ENCODE measurements at regions not wholly inside any gene's neighbourhood (a gene's known extent, or its start where the extent isn't known, plus 50 kb on each side); places are given as distances from the start of the nearest gene placed in this dataset.

DNA sequence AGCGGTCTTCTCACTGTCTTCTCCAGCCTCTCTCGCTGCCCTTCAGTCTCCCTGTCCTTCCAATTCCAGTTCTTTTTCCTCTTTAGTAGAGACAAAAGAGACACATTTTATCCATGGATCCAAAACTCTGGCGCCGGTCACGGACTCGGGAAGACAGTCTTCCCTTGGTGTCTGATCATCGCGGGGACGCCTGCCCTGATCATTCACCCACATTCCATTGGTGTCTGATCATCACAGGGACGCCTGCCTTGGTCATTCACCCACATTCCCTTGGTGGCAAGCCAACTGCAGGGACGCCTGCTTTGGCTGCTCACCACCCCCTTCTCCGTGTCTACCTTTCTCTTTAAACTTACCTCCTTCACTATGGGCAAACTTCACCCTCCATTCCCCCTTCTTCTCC lies 619.5 kb downstream of the RERGL start:
- H3K9me3 ChIP-seq, result peaks cover 0 to 40% (median 5%) of the 10 kb centered on the region in 8 donors
- H3K27me3 ChIP-seq (replicated peaks in 1 of 7), result no peaks in the 10 kb centered on the region
- H3K36me3 ChIP-seq, result no peaks in the 10 kb centered on the region
- DNase-seq, result peak; percentile 33
- 87 to 93% (median 92%) methylated on average over 12 of the region's 12 CpGs for WGBS, 5 donors
- no peaks in the 10 kb centered on the region for H3K4me1 ChIP-seq
- H3K27ac ChIP-seq, result no peak overlapping the region
- intact Hi-C loops (cut with DNase I; ENCODE audit: low total_unique reads), result no loop called here
- no peak overlapping the region for H3K4me3 ChIP-seq
- no peak for TF ChIP-seq POLR2A (IDR thresholded peaks at IDR 0.05)

DNA sequence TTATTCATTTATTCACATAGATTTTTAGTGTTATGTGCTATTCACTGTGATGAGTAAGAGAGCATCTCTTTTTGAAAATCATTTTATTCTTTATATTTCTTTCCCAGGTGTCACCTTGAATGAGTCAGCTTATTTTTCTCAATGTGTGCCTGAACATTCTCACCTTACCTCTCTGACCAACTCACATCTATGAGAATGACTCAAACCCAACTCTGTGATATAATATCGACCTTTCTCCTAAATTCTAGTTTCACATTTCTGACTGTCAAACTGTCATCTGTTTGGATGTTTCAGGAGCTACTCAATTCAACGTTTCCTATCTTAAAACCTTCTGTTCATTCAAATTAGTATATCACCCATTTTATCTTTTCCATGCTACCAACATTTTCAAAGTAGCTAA lies 630.8 kb downstream of the RERGL start:
- no peak for DNase-seq
- no peaks in the 10 kb centered on the region for H3K36me3 ChIP-seq
- H3K9me3 ChIP-seq, result no peaks in the 10 kb centered on the region
- H3K4me1 ChIP-seq, result no peaks in the 10 kb centered on the region
- 55 to 71% (median 62%) methylated on average over 2 of the region's 2 CpGs for WGBS, 5 donors
- no peak overlapping the region for H3K27ac ChIP-seq
- intact Hi-C loops (cut with DNase I; ENCODE audit: low total_unique reads), result no loop called here
- H3K27me3 ChIP-seq (replicated peaks in 1 of 7), result no peaks in the 10 kb centered on the region
- no peak overlapping the region for H3K4me3 ChIP-seq
- TF ChIP-seq POLR2AphosphoS5 (IDR thresholded peaks at IDR 0.05), result no peak
- no peak for TF ChIP-seq POLR2A (IDR thresholded peaks at IDR 0.05)
- TF ChIP-seq, protein P1, sequence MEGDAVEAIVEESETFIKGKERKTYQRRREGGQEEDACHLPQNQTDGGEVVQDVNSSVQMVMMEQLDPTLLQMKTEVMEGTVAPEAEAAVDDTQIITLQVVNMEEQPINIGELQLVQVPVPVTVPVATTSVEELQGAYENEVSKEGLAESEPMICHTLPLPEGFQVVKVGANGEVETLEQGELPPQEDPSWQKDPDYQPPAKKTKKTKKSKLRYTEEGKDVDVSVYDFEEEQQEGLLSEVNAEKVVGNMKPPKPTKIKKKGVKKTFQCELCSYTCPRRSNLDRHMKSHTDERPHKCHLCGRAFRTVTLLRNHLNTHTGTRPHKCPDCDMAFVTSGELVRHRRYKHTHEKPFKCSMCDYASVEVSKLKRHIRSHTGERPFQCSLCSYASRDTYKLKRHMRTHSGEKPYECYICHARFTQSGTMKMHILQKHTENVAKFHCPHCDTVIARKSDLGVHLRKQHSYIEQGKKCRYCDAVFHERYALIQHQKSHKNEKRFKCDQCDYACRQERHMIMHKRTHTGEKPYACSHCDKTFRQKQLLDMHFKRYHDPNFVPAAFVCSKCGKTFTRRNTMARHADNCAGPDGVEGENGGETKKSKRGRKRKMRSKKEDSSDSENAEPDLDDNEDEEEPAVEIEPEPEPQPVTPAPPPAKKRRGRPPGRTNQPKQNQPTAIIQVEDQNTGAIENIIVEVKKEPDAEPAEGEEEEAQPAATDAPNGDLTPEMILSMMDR (IDR thresholded peaks at IDR 0.05 in 8 of 11, conservative IDR thresholded peaks at IDR 0.05 in 3 of 11), result no peak

DNA sequence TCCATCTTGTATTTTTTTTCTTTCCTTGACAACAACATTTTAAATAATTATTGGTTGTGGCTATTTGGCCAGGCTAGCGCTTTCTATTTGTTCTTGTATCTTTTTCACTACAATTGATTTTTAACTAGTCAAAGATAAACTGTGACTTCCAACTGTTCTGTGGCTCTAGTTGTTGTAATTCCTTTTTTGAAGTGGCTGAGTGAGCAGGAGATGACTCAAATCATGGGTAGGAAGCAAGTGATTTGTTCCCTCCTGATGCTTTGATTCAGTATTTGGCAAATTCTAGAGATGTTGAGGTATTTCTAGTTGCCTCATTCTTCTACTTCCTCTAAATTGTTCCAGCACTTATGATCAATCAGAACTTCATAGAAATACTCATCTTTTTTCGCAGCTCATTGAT lies 633.5 kb downstream of the RERGL start:
- peaks cover 0 to 9% (median 0%) of the 10 kb centered on the region in 8 donors for H3K9me3 ChIP-seq
- DNase-seq, result no peak
- H3K27me3 ChIP-seq (replicated peaks in 1 of 7), result no peaks in the 10 kb centered on the region
- TF ChIP-seq POLR2A (IDR thresholded peaks at IDR 0.05) (no peak), POLR2AphosphoS5 (IDR thresholded peaks at IDR 0.05) (no peak)
- TF ChIP-seq, protein P1 (IDR thresholded peaks at IDR 0.05 in 8 of 11, conservative IDR thresholded peaks at IDR 0.05 in 3 of 11), result no peak
- no peak overlapping the region for H3K27ac ChIP-seq
- H3K4me3 ChIP-seq, result no peak overlapping the region
- H3K36me3 ChIP-seq, result no peaks in the 10 kb centered on the region
- intact Hi-C loops (cut with DNase I; ENCODE audit: low total_unique reads), result no loop called here
- no peaks in the 10 kb centered on the region for H3K4me1 ChIP-seq
- 31 to 67% (median 49%) methylated on average over 2 of the region's 2 CpGs for WGBS, 5 donors

DNA sequence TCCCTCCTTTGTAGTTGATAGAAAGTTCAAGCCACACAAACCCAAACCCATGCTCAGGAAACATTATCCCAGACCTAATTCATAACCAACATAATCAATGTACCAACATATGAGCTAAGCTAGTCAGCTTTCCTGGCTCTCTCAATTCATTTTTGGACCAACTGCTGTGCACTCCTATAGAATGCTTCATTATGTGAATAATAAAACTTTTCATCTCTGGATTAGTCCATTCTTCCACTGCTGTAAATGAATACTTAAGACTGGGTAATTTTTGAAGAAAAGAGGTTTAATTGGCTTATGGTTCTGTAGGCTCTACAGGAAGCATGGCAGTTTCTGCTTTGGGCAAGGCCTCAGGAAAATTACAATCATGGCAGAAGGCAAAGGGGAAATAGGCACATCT lies 651.9 kb downstream of the RERGL start:
- TF ChIP-seq, protein P1 (IDR thresholded peaks at IDR 0.05 in 8 of 11, conservative IDR thresholded peaks at IDR 0.05 in 3 of 11), result no peak
- no peak for TF ChIP-seq POLR2AphosphoS5 (IDR thresholded peaks at IDR 0.05)
- no peak for TF ChIP-seq POLR2A (IDR thresholded peaks at IDR 0.05)

DNA sequence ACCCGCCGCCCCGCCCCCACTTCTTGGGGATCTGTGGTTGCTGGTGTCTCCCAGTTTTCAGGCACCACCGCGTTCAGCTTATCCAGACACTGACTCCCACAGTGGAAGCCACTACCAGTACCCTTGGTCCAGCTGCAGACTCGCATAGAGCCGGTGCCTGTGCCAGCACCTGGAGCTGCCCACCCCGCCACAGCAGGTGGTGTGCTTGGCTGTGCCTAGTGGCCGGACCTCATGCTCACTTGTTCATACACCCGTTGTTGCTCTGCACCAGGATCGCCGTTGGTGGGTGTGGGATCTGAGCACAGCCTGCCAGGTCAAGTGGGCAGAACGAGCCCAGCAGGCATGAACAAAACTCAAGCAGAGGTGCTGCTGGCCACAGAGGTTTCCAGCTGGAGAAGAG lies 673.2 kb downstream of the RERGL start:
- intact Hi-C loops (cut with DNase I; ENCODE audit: low total_unique reads), result no loop called here
- no peaks in the 10 kb centered on the region for H3K36me3 ChIP-seq
- no peak for DNase-seq
- H3K9me3 ChIP-seq, result peaks cover 0 to 33% (median 22%) of the 10 kb centered on the region in 8 donors
- H3K27me3 ChIP-seq (replicated peaks in 1 of 7), result no peaks in the 10 kb centered on the region
- H3K27ac ChIP-seq, result no peak overlapping the region
- no peak overlapping the region for H3K4me3 ChIP-seq
- WGBS, 5 donors, result 88 to 96% (median 93%) methylated on average over 13 of the region's 13 CpGs
- TF ChIP-seq, protein P1 (IDR thresholded peaks at IDR 0.05 in 8 of 11, conservative IDR thresholded peaks at IDR 0.05 in 3 of 11), result no peak
- TF ChIP-seq POLR2A (IDR thresholded peaks at IDR 0.05) (no peak), POLR2AphosphoS5 (IDR thresholded peaks at IDR 0.05) (no peak)
- no peaks in the 10 kb centered on the region for H3K4me1 ChIP-seq

More for the DNA sequence above, 651.9 kb downstream of the RERGL start:
- H3K27me3 ChIP-seq (replicated peaks in 1 of 7), result no peaks in the 10 kb centered on the region
- H3K4me1 ChIP-seq, result no peaks in the 10 kb centered on the region
- DNase-seq, result no peak
- H3K36me3 ChIP-seq, result no peaks in the 10 kb centered on the region
- no peak overlapping the region for H3K4me3 ChIP-seq
- H3K27ac ChIP-seq, result no peak overlapping the region
- intact Hi-C loops (cut with DNase I; ENCODE audit: low total_unique reads), result no loop called here
- peaks cover 2 to 72% (median 54%) of the 10 kb centered on the region in 8 donors for H3K9me3 ChIP-seq

Data from spleen (tissue), 11 donors.